H9 (cell line): ENCODE measurements at regions not wholly inside any gene's neighbourhood (a gene's known extent, or its start where the extent isn't known, plus 50 kb on each side); places are given as distances from the start of the nearest gene placed in this dataset.

Experiments used
- DNase-seq: peaks from one replicate; pipeline ENCODE4 v3.0.0-alpha.2; 2017
- H2AFZ ChIP-seq: one replicate; pipeline ENCODE4 v1.6.1; 2013; ENCODE audit warnings: mild to moderate bottlenecking, low read length, control low read depth, moderate library complexity
- H2AK5ac ChIP-seq: 2 replicates; pipeline ENCODE4 v1.6.1; 2013; ENCODE audit warnings: low read length, control low read depth, mixed read lengths; ENCODE audit not compliant: insufficient read length
- H2BK120ac ChIP-seq: one replicate; pipeline ENCODE4 v1.6.1; 2013; ENCODE audit warnings: low read depth, mild to moderate bottlenecking, low read length, control low read depth, inconsistent platforms; ENCODE audit not compliant: poor library complexity, severe bottlenecking
- H2BK12ac ChIP-seq: 2 replicates; pipeline ENCODE4 v1.6.1; 2013; ENCODE audit warnings: low read length, control low read depth, mixed read lengths, low read depth; ENCODE audit not compliant: insufficient read length
- H2BK15ac ChIP-seq: 2 replicates; pipeline ENCODE4 v1.6.1; 2013; ENCODE audit warnings: low read depth, low read length, control low read depth
- H2BK20ac ChIP-seq: one replicate; pipeline ENCODE4 v1.6.1; 2013; ENCODE audit warnings: low read depth, mild to moderate bottlenecking, low read length, control low read depth, inconsistent platforms; ENCODE audit not compliant: poor library complexity, severe bottlenecking
- H2BK5ac ChIP-seq: 2 replicates; pipeline ENCODE4 v1.6.1; 2013; ENCODE audit warnings: low read length, control low read depth, mixed read lengths; ENCODE audit not compliant: insufficient read length
- H3K14ac ChIP-seq: 2 replicates; pipeline ENCODE4 v1.6.1; 2013; ENCODE audit warnings: low read length, control low read depth; ENCODE audit not compliant: insufficient read depth
- H3K18ac ChIP-seq: 2 replicates; pipeline ENCODE4 v1.6.1; 2013; ENCODE audit warnings: low read depth, mild to moderate bottlenecking, mixed read lengths, low read length, control low read depth; ENCODE audit not compliant: insufficient read length
- H3K23ac ChIP-seq: 2 replicates; pipeline ENCODE4 v1.6.1; 2013; ENCODE audit warnings: low read length, control low read depth, mixed read lengths, low read depth; ENCODE audit not compliant: insufficient read length
- H3K23me2 ChIP-seq: 2 replicates; pipeline ENCODE4 v1.6.1; 2013; ENCODE audit warnings: low read depth, mild to moderate bottlenecking, mixed read lengths, low read length, control low read depth; ENCODE audit not compliant: insufficient read length, poor library complexity, severe bottlenecking
- H3K27ac ChIP-seq: 2 replicates; pipeline ENCODE4 v1.5.1; 2013; ENCODE audit warnings: low read length, control low read depth, mixed read lengths, low read depth; ENCODE audit not compliant: insufficient read length
- H3K27me3 ChIP-seq: 2 replicates; pipeline ENCODE4 v1.6.1; 2013; ENCODE audit warnings: low read length, control low read depth, inconsistent platforms; ENCODE audit not compliant: insufficient read depth
- H3K4ac ChIP-seq: 2 replicates; pipeline ENCODE4 v1.6.1; 2013; ENCODE audit warnings: low read depth, mild to moderate bottlenecking, control low read depth, inconsistent platforms, low read length, moderate library complexity
- H3K4me1 ChIP-seq: 2 replicates; pipeline ENCODE4 v1.6.1; 2013; ENCODE audit warnings: low read length, control low read depth, inconsistent platforms; ENCODE audit not compliant: insufficient read depth
- H3K4me2 ChIP-seq: 2 replicates; pipeline ENCODE4 v1.6.1; 2013; ENCODE audit warnings: low read length, control low read depth, mixed read lengths; ENCODE audit not compliant: insufficient read length, insufficient read depth
- H3K56ac ChIP-seq: 2 replicates; pipeline ENCODE4 v1.6.1; 2013; ENCODE audit warnings: low read depth, mild to moderate bottlenecking, mixed read lengths, low read length, control low read depth; ENCODE audit not compliant: insufficient read length
- H3K79me1 ChIP-seq: 2 replicates; pipeline ENCODE4 v1.6.1; 2013; ENCODE audit warnings: low read depth, mild to moderate bottlenecking, moderate library complexity, low read length, control low read depth, inconsistent platforms; ENCODE audit not compliant: insufficient read depth, poor library complexity, severe bottlenecking
- H3K79me2 ChIP-seq: 2 replicates; pipeline ENCODE4 v1.6.1; 2013; ENCODE audit warnings: low read length, control low read depth, inconsistent platforms; ENCODE audit not compliant: insufficient read depth
- H3K9ac ChIP-seq: 2 replicates; pipeline ENCODE4 v1.6.1; 2013; ENCODE audit warnings: low read length, control low read depth, mixed read lengths; ENCODE audit not compliant: insufficient read length; ENCODE audit errors: extremely low read depth
- H3K9me3 ChIP-seq: one replicate; pipeline ENCODE4 v1.6.1; 2013; ENCODE audit warnings: low read depth, low read length, inconsistent platforms; ENCODE audit not compliant: control insufficient read depth
- H3T11ph ChIP-seq: one replicate; pipeline ENCODE4 v1.6.1; 2013; ENCODE audit warnings: mild to moderate bottlenecking, low read length, control low read depth, inconsistent platforms
- H4K20me1 ChIP-seq: one replicate; pipeline ENCODE4 v1.6.1; 2013; ENCODE audit not compliant: control insufficient read depth, insufficient read length, insufficient read depth
- H4K5ac ChIP-seq: 2 replicates; pipeline ENCODE4 v1.6.1; 2013; ENCODE audit warnings: low read depth, mild to moderate bottlenecking, mixed read lengths, low read length, control low read depth; ENCODE audit not compliant: insufficient read length
- H4K8ac ChIP-seq: replicated peaks from 2 replicates; pipeline ENCODE4 v1.6.1; 2013; ENCODE audit warnings: low read length, control low read depth, mixed read lengths, low read depth; ENCODE audit not compliant: insufficient read length
- H4K91ac ChIP-seq: 2 replicates; pipeline ENCODE4 v1.6.1; 2013; ENCODE audit warnings: low read depth, mild to moderate bottlenecking, moderate library complexity, mixed read lengths, low read length, control low read depth; ENCODE audit not compliant: insufficient read length
- H3K27ac Mint-ChIP-seq, 3 experiments: 2 replicates in 2 of 3; 3 replicates in 1 of 3; pipeline ENCODE4 v1.8.0; 2020 to 2021; ENCODE audit warnings: mixed read lengths in 3 of 3, mild to moderate bottlenecking in 1 of 3, moderate library complexity in 1 of 3
- H3K27me3 Mint-ChIP-seq: 2 replicates; pipeline ENCODE4 v1.8.0; 2021; ENCODE audit warnings: low read depth, mild to moderate bottlenecking, moderate library complexity, mixed read lengths
- H3K36me3 Mint-ChIP-seq, 3 experiments: 2 replicates in 2 of 3; 3 replicates in 1 of 3; pipeline ENCODE4 v1.8.0; 2020 to 2021; ENCODE audit warnings: low read depth in 3 of 3, mixed read lengths in 3 of 3; ENCODE audit not compliant: insufficient read depth in 1 of 3
- H3K4me1 Mint-ChIP-seq, 2 experiments: 2 replicates each; pipeline ENCODE4 v1.8.0; 2020; ENCODE audit warnings: mixed read lengths in 2 of 2
- H3K4me3 Mint-ChIP-seq, 2 experiments: 2 replicates in 1 of 2; 3 replicates in 1 of 2; pipeline ENCODE4 v1.8.0; 2020 to 2021; ENCODE audit warnings: mild to moderate bottlenecking in 2 of 2, mixed read lengths in 2 of 2, moderate library complexity in 1 of 2
- H3K9me3 Mint-ChIP-seq, 2 experiments: 2 replicates in 1 of 2; 3 replicates in 1 of 2; pipeline ENCODE4 v1.8.0; 2020; ENCODE audit warnings: mild to moderate bottlenecking in 2 of 2, mixed read lengths in 2 of 2, moderate library complexity in 1 of 2
- CTCF ChIP-seq: fragments of 200-600 bp; sonication (generic); conservative IDR thresholded peaks from 3 replicates; pipeline ENCODE4 v1.8.0; 2021; ENCODE audit warnings: antibody characterized with exemption, mild to moderate bottlenecking
- WGBS: extraction: QIAGEN DNeasy Blood & Tissue Kit; methylation state at CpG from one replicate; pipeline ENCODE4 v1.1.7; 2013; ENCODE audit warnings: missing lambda C conversion rate, low lambda C conversion rate, mixed read lengths; ENCODE audit not compliant: insufficient read length; ENCODE audit errors: extremely low coverage; 5-methylcytosine and 5-hydroxymethylcytosine counted together

- Histone ChIP-seq H2AFZ (no peak overlapping the region), H2BK120ac (no peak overlapping the region), H3T11ph (no peak overlapping the region)
Observed at GRCh38 chr6:84515067-84515466, 249.3 kb downstream of the TBX18 start.

More at GRCh38 chr6:84515067-84515466, 249.3 kb downstream of the TBX18 start:
- no peak overlapping the region for H3K27ac Mint-ChIP-seq
- no peaks in the 10 kb centered on the region for H3K79me1 ChIP-seq
- no peak overlapping the region for H2BK15ac ChIP-seq
- no peaks in the 10 kb centered on the region for H3K9me3 ChIP-seq
- no peak overlapping the region for H2BK20ac ChIP-seq
- no peak overlapping the region for H3K23ac ChIP-seq
- no peak overlapping the region for H3K14ac ChIP-seq
- no peaks in the 10 kb centered on the region for H3K27me3 ChIP-seq
- H3K4me1 ChIP-seq: no peaks in the 10 kb centered on the region
- H3K4me2 ChIP-seq: no peak overlapping the region
- no peak overlapping the region for H2BK12ac ChIP-seq
- H2BK5ac ChIP-seq: no peak overlapping the region
- no peak overlapping the region for H4K8ac ChIP-seq
- H3K4ac ChIP-seq: no peak overlapping the region
- H3K36me3 Mint-ChIP-seq: no peaks in the 10 kb centered on the region
- no peaks in the 10 kb centered on the region for H3K9me3 Mint-ChIP-seq
- no peak overlapping the region for H2AK5ac ChIP-seq
- H3K4me1 Mint-ChIP-seq: peaks cover 7 to 8% of the 10 kb centered on the region in 2 experiments; a peak in 2 of 4 replicates
- H3K27me3 Mint-ChIP-seq: no peaks in the 10 kb centered on the region; the same call in 1 of the 2 replicates
- H4K5ac ChIP-seq: no peak overlapping the region
- H3K56ac ChIP-seq: no peak overlapping the region
- WGBS: no CpG with 5 or more reads among the region's 6 CpGs
- no peak overlapping the region for H4K91ac ChIP-seq
- no peak overlapping the region for H3K18ac ChIP-seq
- H3K9ac ChIP-seq: no peak overlapping the region
- H3K4me3 Mint-ChIP-seq: no peak overlapping the region
- TF ChIP-seq CTCF: no peak
- DNase-seq: no peak
- H3K23me2 ChIP-seq: no peaks in the 10 kb centered on the region
- H4K20me1 ChIP-seq: no peaks in the 10 kb centered on the region
- H3K79me2 ChIP-seq: no peaks in the 10 kb centered on the region
- H3K27ac ChIP-seq: no peak overlapping the region
